ENCODE measurements at regions not wholly inside any gene's neighbourhood (a gene's known extent, or its start where the extent isn't known, plus 50 kb on each side); places are given as distances from the start of the nearest gene placed in this dataset.

- TF ChIP-seq CTCF (IDR thresholded peaks at IDR 0.05; ENCODE audit: low read depth, low read length): no peak
- no peak overlapping the region for H3K4me3 ChIP-seq (ENCODE audit: low read depth, low read length)
- in situ Hi-C loops (cut with HindIII; ENCODE audit: low sequenced_read_pairs): no loop called here
- no peak for DNase-seq (ENCODE audit: low read depth, low spot score)
Measured at GRCh38 chr5:5711112-5711511, 288.6 kb downstream of the ICE1 start.

GRCh38 chr5:5710471-5710870 lies 288.0 kb downstream of the ICE1 start:
- no peak for TF ChIP-seq CTCF (IDR thresholded peaks at IDR 0.05; ENCODE audit: low read depth, low read length)
- no peak for DNase-seq (ENCODE audit: low read depth, low spot score)
- in situ Hi-C loops (cut with HindIII; ENCODE audit: low sequenced_read_pairs): no loop called here
- H3K4me3 ChIP-seq (ENCODE audit: low read depth, low read length): no peak overlapping the region

DNA sequence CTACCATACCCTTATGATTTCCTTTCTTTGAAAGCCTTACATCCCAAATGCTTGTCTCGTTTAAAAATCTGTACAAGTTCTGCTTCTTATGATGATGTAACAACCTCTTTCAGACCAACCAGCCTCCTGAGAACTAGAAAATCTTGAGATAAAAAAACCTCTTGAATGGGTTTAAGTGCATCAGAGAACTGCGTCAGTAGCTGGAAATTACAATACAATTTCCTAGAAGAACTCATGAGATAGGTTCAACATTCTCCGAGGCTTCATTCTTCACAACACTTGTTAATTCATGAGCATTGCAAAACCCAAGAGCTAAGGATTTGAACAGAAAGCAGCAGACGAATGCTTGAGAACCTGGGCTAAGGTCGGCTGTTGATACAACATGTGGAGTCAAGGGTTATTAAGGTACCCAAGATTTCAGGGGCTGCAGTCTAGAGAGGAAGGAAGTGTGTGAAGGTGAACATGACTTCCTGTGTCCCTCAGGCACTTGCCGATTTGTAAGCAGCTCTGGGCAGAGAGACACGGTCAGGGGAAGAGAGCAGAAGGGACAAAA lies 286.0 kb downstream of the ICE1 start:
- no peak for TF ChIP-seq CTCF (IDR thresholded peaks at IDR 0.05; ENCODE audit: low read depth, low read length)
- DNase-seq (ENCODE audit: low read depth, low spot score): no peak
- in situ Hi-C loops (cut with HindIII; ENCODE audit: low sequenced_read_pairs): no loop called here
- H3K4me3 ChIP-seq (ENCODE audit: low read depth, low read length): no peak overlapping the region

GRCh38 chr5:5705010-5705409 lies 282.5 kb downstream of the ICE1 start:
- in situ Hi-C loops (cut with HindIII; ENCODE audit: low sequenced_read_pairs): no loop called here
- no peak overlapping the region for H3K4me3 ChIP-seq (ENCODE audit: low read depth, low read length)
- TF ChIP-seq CTCF (IDR thresholded peaks at IDR 0.05; ENCODE audit: low read depth, low read length): no peak
- DNase-seq (ENCODE audit: low read depth, low spot score): no peak

- TF ChIP-seq CTCF (IDR thresholded peaks at IDR 0.05; ENCODE audit: low read depth, low read length): no peak
- H3K4me3 ChIP-seq (ENCODE audit: low read depth, low read length): no peak overlapping the region
- no peak for DNase-seq (ENCODE audit: low read depth, low spot score)
- in situ Hi-C loops (cut with HindIII; ENCODE audit: low sequenced_read_pairs): no loop called here
Measured at GRCh38 chr5:5704352-5704751, 281.9 kb downstream of the ICE1 start.

DNA sequence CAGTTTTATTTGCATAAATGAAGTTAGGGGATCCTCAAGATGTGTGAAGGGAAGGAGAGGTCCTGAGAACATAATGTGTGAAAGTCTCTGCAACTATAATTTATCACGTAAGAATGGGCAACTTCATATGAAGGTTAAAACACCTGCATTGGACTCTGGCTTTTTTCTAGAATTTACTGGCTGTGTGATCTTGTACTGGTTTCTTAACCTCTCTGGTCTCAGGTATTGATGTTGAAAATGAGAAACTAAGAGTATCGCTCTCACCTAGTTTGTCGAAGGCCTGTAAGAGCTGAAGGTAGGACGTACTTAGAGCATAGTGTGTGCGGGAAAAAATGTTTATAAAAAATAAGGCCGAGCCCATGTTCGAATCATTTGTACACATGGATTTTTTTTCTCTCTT lies 280.5 kb downstream of the ICE1 start:
- DNase-seq (ENCODE audit: low read depth, low spot score): no peak
- no peak for TF ChIP-seq CTCF (IDR thresholded peaks at IDR 0.05; ENCODE audit: low read depth, low read length)
- in situ Hi-C loops (cut with HindIII; ENCODE audit: low sequenced_read_pairs): no loop called here
- no peak overlapping the region for H3K4me3 ChIP-seq (ENCODE audit: low read depth, low read length)

- no peak for DNase-seq (ENCODE audit: low read depth, low spot score)
- no peak for TF ChIP-seq CTCF (IDR thresholded peaks at IDR 0.05; ENCODE audit: low read depth, low read length)
- no peak overlapping the region for H3K4me3 ChIP-seq (ENCODE audit: low read depth, low read length)
- in situ Hi-C loops (cut with HindIII; ENCODE audit: low sequenced_read_pairs): no loop called here
Measured at GRCh38 chr5:5700549-5700948, 278.1 kb downstream of the ICE1 start.

Data from astrocyte of the spinal cord (primary cell).